ENCODE measurements at regions not wholly inside any gene's neighbourhood (a gene's known extent, or its start where the extent isn't known, plus 50 kb on each side); places are given as distances from the start of the nearest gene placed in this dataset.

DNA sequence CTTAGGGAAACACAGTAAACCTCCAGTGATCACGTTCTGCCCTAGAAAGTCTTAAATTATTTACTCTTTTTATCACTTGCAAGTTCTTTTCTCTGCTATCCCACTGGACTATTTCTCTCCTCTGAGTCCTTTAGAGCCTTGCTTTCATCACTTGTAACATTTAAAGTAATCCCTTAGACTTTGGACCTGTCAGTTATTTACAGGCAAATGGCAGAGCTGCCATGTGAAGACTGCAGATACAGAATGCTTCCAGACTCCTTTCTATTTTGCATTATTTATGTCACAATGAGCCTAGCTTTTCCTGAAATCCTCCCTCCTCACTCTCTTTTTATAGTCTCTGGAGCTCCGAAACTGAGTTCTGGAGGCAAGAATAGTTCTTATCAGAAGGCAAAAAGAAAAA, 325.6 kb upstream of the TRIB2 start:
- TF ChIP-seq GATA2 (IDR thresholded peaks at IDR 0.05; ENCODE audit: low read depth, low read length) (no peak), GATA3 (IDR thresholded peaks at IDR 0.05; ENCODE audit: low read depth, low read length) (no peak)

Data from SH-SY5Y (cell line).